GM21576 (cell line): ENCODE measurements at regions not wholly inside any gene's neighbourhood (a gene's known extent, or its start where the extent isn't known, plus 50 kb on each side); places are given as distances from the start of the nearest gene placed in this dataset.

ENCODE experiments used
- ATAC-seq: cut with Tn5 transposase; IDR thresholded peaks from one replicate; pipeline ENCODE4 v1.9.1; 2021; ENCODE audit warnings: mild to moderate bottlenecking, moderate library complexity; ENCODE audit not compliant: unreplicated experiment

GRCh38 chr5:31100047-31100575 lies 93.4 kb upstream of the CDH6 start:
- ATAC-seq = no peak

- no peak for ATAC-seq
Measured at GRCh38 chr5:31098811-31099210, 94.7 kb upstream of the CDH6 start.

GRCh38 chr5:31097851-31098250 lies 95.6 kb upstream of the CDH6 start:
- no peak for ATAC-seq

- no peak for ATAC-seq
Measured at GRCh38 chr5:31096238-31096865, 97.1 kb upstream of the CDH6 start.

GRCh38 chr5:31095796-31096195 lies 97.7 kb upstream of the CDH6 start:
- ATAC-seq = no peak

GRCh38 chr5:31091501-31091900 lies 102.0 kb upstream of the CDH6 start:
- ATAC-seq = no peak

GRCh38 chr5:31090467-31090866 lies 103.0 kb upstream of the CDH6 start:
- no peak for ATAC-seq

GRCh38 chr5:31086839-31087415 lies 106.6 kb upstream of the CDH6 start:
- no peak for ATAC-seq

GRCh38 chr5:31084871-31085270 lies 108.6 kb upstream of the CDH6 start:
- no peak for ATAC-seq

- ATAC-seq = no peak
Measured at GRCh38 chr5:31083364-31083763, 110.1 kb upstream of the CDH6 start.

GRCh38 chr5:31079668-31080067 lies 113.8 kb upstream of the CDH6 start:
- no peak for ATAC-seq

GRCh38 chr5:31078956-31079355 lies 114.5 kb upstream of the CDH6 start:
- ATAC-seq = no peak

- ATAC-seq = no peak
Measured at GRCh38 chr5:31075981-31076380, 117.5 kb upstream of the CDH6 start.

GRCh38 chr5:31068287-31068686 lies 125.2 kb upstream of the CDH6 start:
- ATAC-seq = no peak

- no peak for ATAC-seq
Measured at GRCh38 chr5:31066655-31067328, 126.7 kb upstream of the CDH6 start.

GRCh38 chr5:31064215-31064614 lies 129.3 kb upstream of the CDH6 start:
- no peak for ATAC-seq

GRCh38 chr5:31062902-31063580 lies 130.4 kb upstream of the CDH6 start:
- ATAC-seq = no peak

GRCh38 chr5:31059889-31060288 lies 133.6 kb upstream of the CDH6 start:
- no peak for ATAC-seq

GRCh38 chr5:31054453-31054852 lies 139.0 kb upstream of the CDH6 start:
- no peak for ATAC-seq

- ATAC-seq = no peak
Measured at GRCh38 chr5:31052937-31053658, 140.4 kb upstream of the CDH6 start.

GRCh38 chr5:31051316-31051715 lies 142.2 kb upstream of the CDH6 start:
- ATAC-seq = no peak
